ENCODE measurements at regions not wholly inside any gene's neighbourhood (a gene's known extent, or its start where the extent isn't known, plus 50 kb on each side); places are given as distances from the start of the nearest gene placed in this dataset.
"Not testable (repeated sequence)": the region's sequence is repeated elsewhere in the genome, so short reads cannot be mapped to it uniquely, and the experiment has no call there.

DNA sequence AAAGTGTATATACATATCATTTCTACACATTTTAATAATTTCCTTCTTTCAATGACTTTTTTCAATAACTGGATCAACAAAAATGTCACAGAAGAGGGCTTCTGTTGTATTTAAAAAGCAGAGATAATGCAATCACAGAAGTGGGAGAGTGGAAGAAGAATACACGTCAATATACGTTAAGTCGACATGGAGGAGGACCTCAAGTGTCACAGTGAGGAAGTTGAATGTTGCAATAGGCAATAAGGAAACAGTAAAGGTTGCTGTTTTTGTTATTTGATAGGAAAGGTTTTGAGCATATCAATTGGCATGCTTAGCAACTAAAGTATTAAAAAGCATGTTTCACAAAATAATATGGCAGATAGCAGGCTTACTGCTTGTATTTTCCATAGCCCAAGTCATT is 184.0 kb upstream of the NR4A3 start:
- DNase-seq = no peak

DNA sequence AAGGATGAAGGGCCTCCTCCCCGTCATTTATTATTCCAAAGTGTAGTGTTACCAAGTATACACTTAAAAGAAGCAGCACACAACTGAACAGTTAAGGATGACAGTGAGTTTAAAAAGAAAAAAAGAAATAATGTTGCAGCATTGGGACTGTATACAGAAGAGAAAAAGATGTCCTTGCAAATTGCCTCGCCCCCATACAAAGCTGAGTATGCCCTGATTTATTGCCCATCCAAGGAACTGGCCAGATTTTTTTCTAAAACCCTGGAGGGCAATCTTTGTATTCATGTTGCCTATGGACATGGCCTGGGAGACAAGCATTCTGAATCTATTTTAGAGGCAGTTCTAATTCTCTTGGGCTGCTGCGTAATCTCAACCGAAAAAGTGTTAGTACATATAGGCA is 182.7 kb upstream of the NR4A3 start:
- DNase-seq = no peak

DNA sequence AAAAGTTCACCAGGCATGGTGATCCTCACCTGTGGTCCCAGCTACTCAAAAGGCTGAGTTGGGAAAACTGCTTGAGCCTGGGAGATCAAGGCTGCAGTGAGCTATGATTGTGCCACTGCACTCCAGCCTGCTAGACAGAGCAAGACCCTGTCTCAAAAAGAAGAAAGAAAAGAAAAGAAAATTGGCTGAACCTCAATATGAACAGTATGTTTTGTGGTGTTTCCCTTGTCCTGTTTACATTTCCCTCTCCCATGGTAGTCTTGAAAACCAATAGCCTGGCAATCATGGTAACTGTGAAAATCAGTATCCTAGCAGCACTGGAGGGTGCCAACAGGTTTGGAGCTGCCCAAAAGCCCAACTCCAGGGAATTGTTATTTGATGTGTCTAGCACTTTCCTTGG is 174.1 kb upstream of the NR4A3 start:
- DNase-seq = no peak

DNA sequence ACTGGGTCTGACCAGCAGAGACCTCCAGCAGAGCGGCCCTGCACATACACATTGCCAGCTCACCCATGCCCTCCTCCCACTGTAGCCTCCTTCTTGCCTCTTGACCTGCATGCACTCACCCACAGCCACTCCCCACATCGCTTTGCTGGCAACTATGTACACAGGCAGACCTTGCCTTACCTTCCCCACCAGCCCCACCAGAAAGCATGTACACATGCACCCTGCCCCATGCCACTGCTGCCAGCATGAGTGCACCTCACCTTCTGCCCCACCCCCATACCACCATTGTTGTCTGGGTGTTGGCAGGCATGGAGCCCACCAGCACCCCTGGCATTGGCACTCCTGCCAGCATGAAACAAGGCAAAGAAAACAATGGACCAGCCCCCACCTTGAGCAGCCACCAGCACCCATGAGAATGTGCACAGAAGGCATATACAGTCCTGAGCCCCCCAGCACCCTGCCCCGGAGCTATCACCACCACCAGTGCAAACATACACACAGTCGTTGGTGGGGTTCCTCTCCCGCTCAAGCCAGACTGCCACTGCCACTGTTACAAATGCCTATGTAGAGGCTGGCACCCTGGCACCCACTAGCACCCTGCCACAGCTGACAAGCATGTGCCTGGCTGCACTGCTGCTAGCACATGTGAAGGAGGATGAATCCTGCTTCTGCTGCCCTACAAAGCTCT is 171.4 kb upstream of the NR4A3 start:
- no peak for DNase-seq

DNA sequence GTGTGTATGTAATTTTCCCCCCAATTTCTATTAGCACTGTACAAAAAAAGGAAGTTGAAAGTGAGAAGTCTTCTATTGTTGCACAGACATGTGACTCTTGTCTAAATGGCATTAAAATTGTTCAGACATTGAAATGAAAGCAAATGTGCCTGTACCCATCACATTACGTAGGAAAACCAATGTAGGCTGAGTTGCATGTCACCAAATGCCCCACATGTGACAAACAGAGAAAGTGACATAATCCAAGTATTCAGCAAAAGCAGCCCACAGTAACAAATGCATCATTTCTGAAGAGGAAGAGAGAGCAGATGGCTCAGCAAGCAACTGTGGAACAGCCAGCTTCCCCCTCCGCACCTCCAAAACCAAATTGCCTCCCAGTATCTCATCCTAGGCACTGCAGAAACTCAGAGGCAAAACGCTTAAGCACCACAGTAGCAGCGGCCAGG is 161.5 kb upstream of the NR4A3 start:
- DNase-seq = no peak

DNA sequence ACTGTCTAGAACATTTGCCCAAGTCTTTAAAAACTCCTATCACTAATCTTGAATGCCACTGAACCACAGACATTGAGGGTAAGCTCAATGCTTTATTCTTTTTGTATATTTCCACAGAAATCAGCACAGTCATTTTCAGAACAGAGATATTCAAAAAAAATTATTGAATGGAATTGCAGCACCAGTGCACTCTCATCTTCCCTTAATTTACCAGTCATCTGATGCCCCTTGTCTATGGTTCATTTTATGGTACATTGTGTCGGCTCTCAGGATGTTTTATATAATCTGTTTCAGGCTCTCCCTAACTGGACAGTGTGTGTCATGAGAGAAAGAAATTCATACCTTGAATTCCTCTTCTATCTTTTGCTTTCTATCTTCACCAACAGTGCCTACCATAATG is 158.4 kb upstream of the NR4A3 start:
- no peak for DNase-seq

DNA sequence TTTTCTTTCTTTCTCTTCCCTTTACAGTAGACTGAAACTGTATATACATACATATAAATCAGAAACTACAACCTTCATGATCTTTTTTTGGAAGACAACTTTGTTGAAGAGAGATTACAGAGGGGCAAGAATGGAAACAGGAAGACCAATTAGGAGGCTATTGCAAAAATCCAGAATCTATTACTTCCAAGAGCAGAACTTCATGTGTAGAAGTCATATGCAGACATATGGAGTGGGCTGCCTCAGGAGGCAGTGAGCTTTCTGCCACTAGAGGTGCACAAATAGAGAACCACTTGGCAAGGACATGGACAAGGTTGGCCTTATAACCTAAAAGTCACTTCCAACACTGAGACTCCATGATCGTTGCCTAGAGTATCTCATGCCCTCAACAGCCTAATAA is 157.8 kb upstream of the NR4A3 start:
- DNase-seq = no peak

DNA sequence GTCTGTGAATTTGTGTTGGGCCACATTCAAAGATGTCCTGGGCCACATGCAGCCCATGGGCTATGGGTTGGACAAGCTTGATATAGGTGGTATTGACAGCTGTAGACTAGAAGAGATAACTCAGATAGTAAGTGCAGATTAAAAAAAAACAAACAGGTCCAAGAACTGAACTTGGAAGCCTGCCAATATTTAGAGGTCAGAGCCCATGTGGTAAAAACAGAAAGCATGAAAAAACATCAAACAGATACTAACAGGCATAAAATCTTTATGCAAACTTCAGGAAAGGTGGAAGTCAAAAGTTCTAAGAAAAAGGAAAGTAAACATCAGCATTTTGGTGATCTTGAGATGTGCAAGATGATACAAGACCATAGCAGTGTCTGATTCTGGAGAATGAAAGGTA is 155.1 kb upstream of the NR4A3 start:
- DNase-seq = no peak

DNA sequence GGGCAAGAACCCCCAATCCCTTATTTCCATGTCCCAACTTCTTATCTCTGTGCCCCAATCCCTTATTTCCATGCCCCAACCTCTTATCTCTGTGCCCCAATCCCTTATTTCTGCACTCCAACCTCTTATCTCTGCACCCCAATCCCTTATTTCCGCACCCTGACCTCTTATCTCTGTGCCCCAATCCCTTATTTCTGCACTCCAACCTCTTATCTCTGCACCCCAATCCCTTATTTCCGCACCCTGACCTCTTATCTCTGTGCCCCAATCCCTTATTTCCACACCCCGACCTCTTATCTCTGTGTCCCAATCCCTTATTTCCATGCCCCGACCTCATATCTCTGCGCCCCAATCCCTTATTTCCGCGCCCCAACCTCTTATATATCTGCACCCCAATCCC is 150.8 kb upstream of the NR4A3 start:
- DNase-seq = not testable (repeated sequence)

DNA sequence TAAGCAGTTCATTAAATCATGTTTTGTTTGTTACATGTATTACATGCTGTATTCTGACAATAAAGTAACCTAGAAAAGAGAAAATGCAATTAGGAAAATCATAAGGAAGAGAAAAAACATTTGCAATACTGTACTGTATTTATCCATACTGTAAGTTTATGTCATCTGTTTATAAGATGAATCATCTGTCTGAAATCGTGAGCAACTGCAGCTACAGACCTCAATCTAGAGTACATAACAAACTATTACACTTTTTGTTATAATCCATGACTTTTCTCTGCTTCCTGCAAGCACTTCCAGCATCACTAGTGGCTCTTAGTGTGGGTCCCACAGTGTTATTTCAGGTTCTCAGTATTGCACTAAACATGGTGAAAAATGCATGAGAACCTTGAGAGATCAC is 144.4 kb upstream of the NR4A3 start:
- DNase-seq = no peak

DNA sequence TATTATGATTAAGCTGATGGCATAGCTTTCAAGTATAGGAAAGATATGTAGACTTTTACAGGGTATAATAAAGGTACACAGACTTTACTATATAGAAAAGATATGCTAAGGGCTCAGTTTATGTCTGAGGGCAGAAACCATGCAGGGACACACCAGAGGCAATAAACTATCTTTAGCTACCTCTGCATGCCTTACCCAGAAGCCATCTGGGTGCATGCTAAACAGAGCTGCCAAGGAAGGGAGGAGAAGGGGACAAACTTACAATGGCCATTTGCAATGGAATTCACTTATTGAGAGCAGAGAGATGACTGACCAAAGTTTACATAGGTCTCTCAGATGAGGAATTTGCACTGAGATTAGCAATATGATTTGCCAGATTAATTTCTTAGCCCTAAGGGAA is 143.1 kb upstream of the NR4A3 start:
- no peak for DNase-seq

DNA sequence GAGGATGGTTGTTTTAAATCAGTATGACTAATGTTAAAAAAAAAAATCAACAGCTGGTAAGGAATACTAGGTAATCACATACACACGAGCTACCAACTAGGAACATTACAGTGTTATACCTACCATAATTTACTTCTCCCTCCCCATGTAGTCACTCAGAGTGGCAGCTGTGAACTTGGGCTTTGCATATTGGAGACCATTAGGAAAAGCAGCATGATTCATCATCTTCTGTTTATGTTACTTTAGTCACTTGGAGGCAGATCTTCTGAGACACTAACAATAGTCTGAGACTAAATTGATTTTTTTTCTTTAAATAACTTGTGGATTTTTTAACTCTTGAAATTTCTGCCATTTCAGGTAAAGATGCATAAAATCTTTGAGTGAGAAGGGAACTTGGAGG is 141.5 kb upstream of the NR4A3 start:
- DNase-seq = no peak

DNA sequence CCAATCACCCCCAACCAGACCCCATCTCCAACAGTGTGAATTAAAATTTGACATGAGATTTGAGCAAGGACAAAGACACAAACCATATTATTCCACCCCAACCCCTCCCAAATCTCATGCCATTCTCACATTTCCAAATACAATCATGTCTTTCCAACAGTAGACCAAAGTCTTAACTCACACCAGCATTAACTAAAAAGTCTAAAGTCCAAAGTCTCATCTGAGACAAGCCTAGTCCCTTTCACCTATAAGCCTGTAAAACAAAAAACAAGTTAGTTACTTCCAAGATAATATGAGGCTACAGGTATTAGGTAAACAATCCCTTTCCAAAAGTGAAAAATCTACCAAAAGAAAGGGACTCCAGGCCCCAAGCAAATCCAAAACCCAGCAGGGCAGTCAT is 140.6 kb upstream of the NR4A3 start:
- no peak for DNase-seq

DNA sequence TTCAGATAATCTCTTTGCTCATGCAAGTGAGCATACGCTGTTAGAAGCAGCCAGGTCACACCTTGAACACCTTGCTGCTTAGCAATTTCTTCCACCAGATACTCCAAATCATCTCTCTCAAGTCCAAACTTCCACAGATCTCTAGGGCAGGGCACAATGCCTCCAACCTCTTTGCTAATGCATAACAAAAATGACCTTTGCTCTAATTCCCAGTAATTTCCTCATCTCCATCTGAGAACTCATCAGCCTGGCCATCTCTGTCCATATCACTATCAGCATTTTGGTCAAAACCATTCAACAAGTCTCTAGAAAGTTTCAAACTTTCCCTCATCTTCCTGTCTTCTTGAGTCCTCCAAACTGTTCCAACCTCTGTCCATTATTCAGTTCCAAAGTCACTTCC is 139.3 kb upstream of the NR4A3 start:
- no peak for DNase-seq

DNA sequence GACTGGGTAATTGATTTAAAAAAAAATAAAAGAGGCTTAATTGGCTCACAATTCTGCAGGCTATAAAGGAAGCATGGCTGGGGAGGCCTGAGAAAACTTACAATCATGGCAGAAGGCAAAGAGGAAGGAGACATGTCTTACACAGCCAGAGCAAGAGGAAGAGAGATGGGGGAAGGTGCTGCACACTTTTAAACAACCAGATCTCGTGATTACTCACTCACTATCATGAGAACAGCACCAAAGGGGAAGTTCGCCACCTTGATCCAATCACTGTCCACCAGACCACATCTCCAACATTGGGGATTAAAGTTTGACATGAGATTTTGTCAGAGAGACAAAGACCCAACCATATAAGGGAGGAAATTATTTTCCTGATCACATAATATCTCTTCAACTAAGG is 138.8 kb upstream of the NR4A3 start:
- no peak for DNase-seq

DNA sequence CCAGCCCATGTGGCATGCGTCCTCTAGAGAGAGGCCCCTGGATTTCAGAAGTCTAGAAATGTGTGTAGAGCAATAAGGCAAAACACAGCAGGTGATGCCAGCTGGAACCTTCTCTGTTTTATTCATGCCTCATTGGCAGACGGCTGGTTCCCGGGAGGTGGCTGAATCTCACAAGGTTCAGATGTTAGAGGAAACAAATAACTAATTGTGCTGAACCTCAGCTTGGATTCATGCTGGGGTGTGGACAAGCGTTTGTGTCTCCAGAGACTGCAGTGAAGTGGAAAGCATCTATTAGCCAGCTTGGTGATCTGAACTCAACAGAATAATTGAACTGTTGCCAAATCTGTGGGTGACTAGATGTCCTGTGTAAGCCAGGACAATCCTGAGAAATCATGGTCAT is 131.1 kb upstream of the NR4A3 start:
- DNase-seq = no peak

DNA sequence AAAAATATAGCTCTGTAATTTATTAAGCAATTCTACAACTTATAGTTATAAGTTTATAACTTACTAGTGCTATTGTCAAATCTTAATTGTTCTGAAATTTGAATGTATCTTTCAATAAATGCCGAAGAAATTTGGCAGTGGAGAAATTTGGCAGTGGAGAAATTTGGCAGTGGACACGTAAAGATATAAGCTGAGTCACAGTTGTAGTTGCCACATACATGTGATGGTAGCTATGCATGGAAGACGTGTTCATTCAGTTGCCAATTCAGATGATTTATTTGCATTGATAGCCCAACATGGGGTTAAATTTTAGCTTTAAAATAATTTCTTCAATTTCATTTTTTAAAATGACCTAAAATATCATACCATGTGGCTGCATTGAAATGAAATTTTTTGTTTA is 127.8 kb upstream of the NR4A3 start:
- DNase-seq = no peak

DNA sequence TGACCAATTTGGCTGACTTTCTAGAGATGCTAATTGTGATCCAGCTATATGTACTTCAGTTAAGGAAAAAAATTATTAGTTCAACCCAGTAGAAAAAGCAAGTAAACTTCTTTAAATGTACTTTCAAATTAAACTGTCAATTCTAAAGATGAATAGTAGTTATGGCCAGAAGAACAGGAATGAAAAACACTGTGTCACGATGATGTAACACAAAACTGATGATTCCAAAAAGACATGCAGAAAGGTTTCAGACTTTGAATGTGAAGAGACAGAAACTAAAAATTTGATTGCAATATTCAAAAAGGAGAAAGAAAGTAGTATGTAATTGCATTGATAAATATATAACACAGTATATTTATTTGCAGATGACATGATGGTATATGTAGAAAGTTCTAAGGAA is 127.3 kb upstream of the NR4A3 start:
- no peak for DNase-seq

DNA sequence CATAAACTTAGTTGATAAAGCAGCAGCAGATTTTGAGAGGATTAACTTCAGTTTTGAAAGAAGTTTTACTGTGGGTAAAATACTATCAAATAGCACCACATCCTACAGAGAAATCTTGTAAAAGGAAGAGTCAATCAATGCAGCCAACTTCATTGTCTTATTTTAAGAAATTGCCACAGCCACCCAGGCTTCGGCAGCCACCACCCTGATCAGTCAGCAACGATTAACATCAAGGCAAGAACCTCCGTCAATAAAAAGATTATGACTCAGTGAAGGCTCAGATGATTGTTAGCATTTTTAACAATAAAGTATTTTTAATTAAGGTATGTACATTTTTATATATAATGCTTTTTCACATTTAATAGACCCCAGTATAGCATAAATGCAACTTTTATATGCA is 122.3 kb upstream of the NR4A3 start:
- DNase-seq = no peak

DNA sequence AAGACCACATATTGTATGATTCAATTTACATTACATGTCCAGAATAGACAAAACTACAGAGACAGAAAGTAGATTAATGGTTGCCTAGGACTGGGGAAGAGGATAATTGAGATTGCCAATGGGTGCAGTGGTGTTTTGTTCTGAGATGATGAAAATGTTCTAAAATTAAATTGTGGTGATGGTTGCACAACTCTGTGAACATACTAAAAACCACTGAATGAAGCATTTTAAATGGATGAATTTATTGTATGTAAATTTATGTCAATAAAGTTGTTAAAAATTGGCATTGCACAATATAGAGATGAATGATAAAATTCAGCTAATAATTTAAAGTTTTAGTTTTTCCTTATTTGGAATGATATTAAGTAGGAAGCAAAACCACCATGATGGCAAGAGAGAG is 109.5 kb upstream of the NR4A3 start:
- no peak for DNase-seq

DNA sequence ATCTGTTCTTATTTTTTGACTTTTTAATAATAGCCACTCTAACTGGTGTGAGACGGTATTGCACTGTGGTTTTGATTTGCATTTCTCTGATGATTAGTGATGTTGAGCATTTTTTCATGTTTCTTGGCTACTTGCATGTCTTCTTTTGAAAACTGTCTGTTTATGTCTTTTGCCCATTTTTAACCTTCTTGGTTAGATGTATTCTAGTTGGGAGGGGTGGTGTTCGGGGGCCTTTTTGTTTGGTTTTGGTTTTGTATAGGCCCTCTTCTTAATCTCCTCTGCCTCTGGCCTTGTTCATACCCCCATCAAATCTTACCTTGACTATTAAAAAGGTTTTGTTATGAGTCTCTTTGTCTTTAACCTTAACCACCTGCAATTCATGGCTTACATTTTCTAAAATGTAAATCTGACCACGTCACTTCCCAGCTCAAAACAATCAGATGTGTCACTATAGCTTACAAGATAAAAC is 107.8 kb upstream of the NR4A3 start:
- no peak for DNase-seq

DNA sequence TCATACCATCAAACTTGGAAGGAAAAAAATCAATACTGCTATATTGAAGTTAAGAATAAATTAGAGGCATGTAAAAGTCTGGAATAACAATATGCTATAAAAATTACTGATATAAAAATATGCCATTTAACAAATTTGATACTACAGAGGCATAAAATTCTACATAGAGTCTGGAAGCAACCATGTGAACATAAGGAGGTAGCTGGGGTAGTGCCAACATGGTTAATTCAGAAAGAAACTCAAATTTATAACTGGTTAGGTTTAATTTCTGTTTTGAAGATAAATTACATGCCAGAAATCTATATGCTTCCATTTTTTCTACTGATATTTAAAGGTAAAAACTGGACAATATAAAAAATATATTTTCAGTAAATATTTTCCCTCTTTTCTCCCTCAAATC is 103.1 kb upstream of the NR4A3 start:
- no peak for DNase-seq

DNA sequence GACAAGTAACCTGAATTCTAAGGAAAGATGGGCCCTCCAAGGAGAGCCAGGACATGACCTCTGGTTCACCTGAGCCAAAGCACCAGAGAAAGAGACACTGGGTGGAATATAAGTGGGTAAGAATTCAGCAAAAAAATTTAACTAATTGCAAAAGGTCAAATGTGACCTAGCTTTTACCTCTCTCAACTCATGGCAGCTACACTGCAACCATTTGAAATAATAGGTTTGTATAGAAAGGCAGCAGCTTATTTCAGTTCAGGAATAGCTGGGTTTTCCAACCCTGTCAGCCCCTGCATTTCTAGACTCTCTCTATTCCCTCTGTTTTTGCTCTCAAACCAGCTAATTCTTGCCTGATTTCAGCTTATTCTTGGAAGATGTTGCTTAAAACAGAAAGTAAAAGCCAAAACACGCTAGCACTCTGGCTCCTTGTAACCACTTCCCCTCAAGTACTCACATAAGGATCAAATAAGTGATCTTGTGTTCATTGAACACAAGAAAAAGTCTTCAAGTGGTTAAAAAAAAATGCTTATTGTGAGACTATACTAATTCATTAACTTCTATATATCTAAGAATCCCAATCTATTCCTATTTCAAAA is 101.1 kb upstream of the NR4A3 start:
- DNase-seq = no peak

DNA sequence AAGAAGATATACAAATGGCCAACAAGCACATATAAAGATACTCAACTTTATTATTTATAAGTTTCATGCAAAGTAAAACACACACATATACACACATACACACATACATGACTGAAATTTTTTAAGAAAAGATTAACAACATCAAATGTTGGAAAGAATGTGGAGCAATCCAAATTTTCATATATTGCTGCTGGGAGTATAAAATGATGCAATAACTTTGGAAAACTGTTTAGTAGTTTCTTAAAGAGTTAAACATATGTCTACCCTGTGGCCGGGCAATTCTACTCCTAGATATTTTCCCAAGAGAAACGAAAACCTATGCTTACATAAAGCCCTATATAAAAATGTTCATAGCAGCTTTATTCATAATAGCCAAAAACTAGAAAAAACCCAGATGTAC is 99.8 kb upstream of the NR4A3 start:
- no peak for DNase-seq

DNA sequence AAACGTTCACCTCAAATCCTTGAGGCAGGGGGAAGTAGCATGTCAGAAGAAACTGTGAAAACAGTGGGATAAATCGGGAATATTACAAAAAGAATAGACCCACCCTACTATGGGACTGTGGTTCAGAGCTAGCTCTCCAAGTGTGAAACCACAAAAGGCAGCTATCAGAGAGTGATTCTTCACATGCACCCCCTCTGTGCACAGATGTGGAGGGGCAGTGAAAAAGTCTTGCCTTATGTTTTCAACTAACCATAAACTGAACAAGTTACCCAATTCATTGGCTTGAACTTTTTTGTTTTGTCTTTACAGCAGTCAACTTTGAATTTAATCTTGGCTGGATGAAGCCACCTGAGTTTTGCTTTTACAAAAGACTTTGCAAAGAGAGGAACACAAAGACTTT is 98.8 kb upstream of the NR4A3 start:
- DNase-seq = no peak

All from activated CD4-positive, alpha-beta T cell treated with anti-CD3 and anti-CD28 coated beads, Interleukin-2, amount 50 U/mL, for 48 hours (primary cell).